ENCODE measurements at regions not wholly inside any gene's neighbourhood (a gene's known extent, or its start where the extent isn't known, plus 50 kb on each side); places are given as distances from the start of the nearest gene placed in this dataset.

- DNase-seq (ENCODE audit: low spot score) (no peak), FAIRE-seq (no peak), ATAC-seq (no peak)
- Histone ChIP-seq H3K27me3 (ENCODE audit: control insufficient read depth in 1 of 2, insufficient read depth in 2 of 2, low read length in 2 of 2) (peaks cover 2 to 22% of the 10 kb centered on the region in 2 experiments; a peak in 2 of 5 replicates), H4K20me1 (ENCODE audit: insufficient read depth, low read length) (no peaks in the 10 kb centered on the region), H3K9ac (ENCODE audit: insufficient read depth, low read depth, low read length) (no peak overlapping the region), H3K4me1 (ENCODE audit: insufficient read depth, low read length) (peaks cover 56% of the 10 kb centered on the region), H3K79me2 (ENCODE audit: insufficient read depth, low read length) (no peaks in the 10 kb centered on the region), H3K4me3 (replicated peaks in 1 of 3; ENCODE audit: insufficient read depth in 1 of 3, low read depth in 2 of 3, low read length in 3 of 3) (no peak overlapping the region), H2AFZ (ENCODE audit: low read length) (no peak overlapping the region), H3K4me2 (ENCODE audit: low read depth, low read length) (no peak overlapping the region), H3K9me3 (ENCODE audit: low read length) (no peaks in the 10 kb centered on the region), H3K27ac (ENCODE audit: extremely low read length, insufficient read depth, low read length) (no peak overlapping the region), H3K36me3 (replicated peaks in 1 of 2; ENCODE audit: control insufficient read depth in 1 of 2, insufficient read depth in 2 of 2, low read length in 2 of 2) (no peaks in the 10 kb centered on the region)
- in situ Hi-C loops (cut with HindIII; ENCODE audit: extremely low pct_ligation_motif_present, low pct_unique_long_range_greater_than_20kb) (no loop called here), intact Hi-C loops (cut with micrococcal nuclease; ENCODE audit: unreplicated experiment) (no loop called here)
- BruUV-seq (replicated peaks): no TSS peak
- CTCF ChIA-PET (ENCODE audit: low intra/inter-chr PET ratio, low total read pairs): no interaction called here
- 64% methylated on average over 8 of the region's 17 CpGs for WGBS (ENCODE audit: low lambda C conversion rate)
- POLR2A ChIA-PET: no interaction called here
- TF ChIP-seq NFE2L2 (IDR thresholded peaks at IDR 0.05; ENCODE audit: low read length) (peak; percentile 35; the same call in 1 of the 2 replicates), ZNF12 (CRISPR knock-in tag; IDR thresholded peaks at IDR 0.05) (peak; percentile 72), POGZ (CRISPR knock-in tag; IDR thresholded peaks at IDR 0.05) (no peak), SP140L (CRISPR knock-in tag; IDR thresholded peaks at IDR 0.05; ENCODE audit: borderline replicate concordance) (no peak), MAFG (CRISPR knock-in tag; IDR thresholded peaks at IDR 0.05) (no peak), HBP1 (CRISPR knock-in tag; IDR thresholded peaks at IDR 0.05; ENCODE audit: low read depth) (no peak), NFKB2 (CRISPR knock-in tag; IDR thresholded peaks at IDR 0.05; ENCODE audit: borderline replicate concordance) (no peak), ZBTB33 (CRISPR knock-in tag; IDR thresholded peaks at IDR 0.05) (peak; percentile 72), ZNF274 (CRISPR knock-in tag; IDR thresholded peaks at IDR 0.05) (no peak), FOSL2 (CRISPR knock-in tag; IDR thresholded peaks at IDR 0.05) (peak; percentile 47), ZNF720 (CRISPR knock-in tag; IDR thresholded peaks at IDR 0.05) (no peak), ZNF740 (CRISPR knock-in tag; IDR thresholded peaks at IDR 0.05) (no peak), REL (CRISPR knock-in tag; conservative IDR thresholded peaks at IDR 0.05) (no peak), NFE2L1 (CRISPR knock-in tag; IDR thresholded peaks at IDR 0.05; ENCODE audit: borderline replicate concordance) (no peak), ADNP (CRISPR knock-in tag; IDR thresholded peaks at IDR 0.05) (no peak), ZNF329 (CRISPR knock-in tag; IDR thresholded peaks at IDR 0.05; ENCODE audit: low read depth) (no peak), SMC3 (IDR thresholded peaks at IDR 0.05; ENCODE audit: low read length) (no peak), SMAD1 (CRISPR knock-in tag; IDR thresholded peaks at IDR 0.05; ENCODE audit: borderline replicate concordance, low read depth) (no peak), ZNF883 (CRISPR knock-in tag; IDR thresholded peaks at IDR 0.05; ENCODE audit: not compliant biosample characterization) (no peak), HNRNPK (IDR thresholded peaks at IDR 0.05; ENCODE audit: low read depth, low read length, poor library complexity, severe bottlenecking) (no peak)
Measured at GRCh38 chr2:128376241-128377041, 57.8 kb upstream of the HS6ST1 start.
